HUES6 (cell line): ENCODE measurements at regions not wholly inside any gene's neighbourhood (a gene's known extent, or its start where the extent isn't known, plus 50 kb on each side); places are given as distances from the start of the nearest gene placed in this dataset.

Experiments
- H3K27ac ChIP-seq: 2 replicates; pipeline ENCODE4 v1.7.0; 2013; ENCODE audit warnings: low read depth, mild to moderate bottlenecking, low read length, inconsistent platforms
- H3K27me3 ChIP-seq: 2 replicates; pipeline ENCODE4 v1.6.1; 2013; ENCODE audit warnings: low read length; ENCODE audit not compliant: control insufficient read depth, insufficient read depth
- H3K36me3 ChIP-seq: 2 replicates; pipeline ENCODE4 v1.6.1; 2013; ENCODE audit warnings: low read length; ENCODE audit not compliant: control insufficient read depth, insufficient read depth
- H3K4me1 ChIP-seq: 2 replicates; pipeline ENCODE4 v1.6.1; 2013; ENCODE audit warnings: low read length; ENCODE audit not compliant: control insufficient read depth, insufficient read depth
- H3K4me3 ChIP-seq: 2 replicates; pipeline ENCODE4 v1.5.1; 2013; ENCODE audit warnings: low read depth, low read length
- H3K9ac ChIP-seq: one replicate; pipeline ENCODE4 v1.6.1; 2013; ENCODE audit warnings: mild to moderate bottlenecking, low read length
- H3K9me3 ChIP-seq: 2 replicates; pipeline ENCODE4 v1.6.1; 2013; ENCODE audit warnings: low read depth, low read length; ENCODE audit not compliant: control insufficient read depth, insufficient read depth

DNA sequence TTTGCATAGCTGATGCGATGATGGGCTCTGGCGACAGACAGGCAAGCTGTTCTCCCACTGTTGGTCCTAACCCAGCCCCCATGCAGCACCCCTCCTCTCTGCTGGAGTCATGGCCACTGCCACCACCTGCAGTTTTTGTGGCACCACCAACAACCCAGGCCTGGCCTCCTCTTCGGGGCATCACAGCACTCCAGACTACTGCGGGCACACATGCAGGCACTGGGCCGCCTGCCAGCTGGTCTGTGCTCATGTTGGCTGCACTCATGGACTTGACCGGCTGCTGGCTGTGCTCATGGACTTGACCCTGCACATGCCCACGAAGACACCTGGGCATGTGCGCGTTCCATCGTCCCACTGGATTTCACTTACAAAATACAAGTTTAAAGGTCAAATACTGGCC, 130.9 kb upstream of the TMEM108 start:
- Histone ChIP-seq H3K27ac (no peak overlapping the region), H3K9me3 (peaks cover 4% of the 10 kb centered on the region; the same call in 1 of the 2 replicates), H3K9ac (no peak overlapping the region), H3K27me3 (no peaks in the 10 kb centered on the region), H3K36me3 (no peaks in the 10 kb centered on the region), H3K4me1 (no peaks in the 10 kb centered on the region), H3K4me3 (no peak overlapping the region)

DNA sequence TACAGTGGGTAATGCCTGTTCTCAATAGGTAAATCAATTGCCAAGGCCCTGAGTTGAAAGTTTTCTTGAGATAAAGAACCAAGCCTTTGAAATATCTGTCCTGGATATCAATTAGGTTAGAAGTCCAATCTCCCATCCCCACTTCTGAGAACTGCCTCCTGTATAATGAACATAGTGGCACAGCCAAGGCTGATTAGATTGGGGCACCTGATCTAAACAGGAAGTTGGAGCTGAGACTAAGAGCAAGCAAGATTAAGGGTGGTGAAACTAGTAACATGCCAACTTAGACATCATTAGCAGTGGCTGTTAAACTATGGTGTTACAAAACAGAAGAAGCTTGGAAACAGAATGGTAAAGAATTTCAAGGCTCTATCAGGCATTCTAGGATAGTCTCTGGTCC, 137.7 kb upstream of the TMEM108 start:
- Histone ChIP-seq H3K4me1 (no peaks in the 10 kb centered on the region), H3K36me3 (no peaks in the 10 kb centered on the region), H3K27me3 (no peaks in the 10 kb centered on the region), H3K27ac (no peak overlapping the region), H3K9me3 (no peaks in the 10 kb centered on the region), H3K4me3 (no peak overlapping the region), H3K9ac (no peak overlapping the region)

DNA sequence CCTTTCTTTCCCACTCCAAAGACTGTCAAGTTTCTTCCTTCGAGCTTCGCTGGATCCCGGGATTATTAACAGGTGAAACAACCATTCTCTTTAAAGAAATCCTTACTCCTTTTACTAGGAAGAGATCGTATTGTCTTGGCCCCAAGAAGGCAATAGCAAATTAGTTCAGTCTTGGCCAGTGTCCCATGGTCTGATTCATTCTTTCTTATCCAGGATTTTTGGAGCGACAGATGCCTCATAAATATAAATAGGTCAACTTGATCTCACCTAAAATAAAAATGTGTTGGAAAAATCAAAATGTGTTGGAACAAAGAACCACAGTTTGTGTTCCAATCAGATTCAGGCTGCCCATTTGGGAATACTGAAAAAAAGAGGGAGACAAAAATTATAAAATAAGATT, 140.1 kb upstream of the TMEM108 start:
- Histone ChIP-seq H3K27me3 (no peaks in the 10 kb centered on the region), H3K9ac (no peak overlapping the region), H3K36me3 (no peaks in the 10 kb centered on the region)

DNA sequence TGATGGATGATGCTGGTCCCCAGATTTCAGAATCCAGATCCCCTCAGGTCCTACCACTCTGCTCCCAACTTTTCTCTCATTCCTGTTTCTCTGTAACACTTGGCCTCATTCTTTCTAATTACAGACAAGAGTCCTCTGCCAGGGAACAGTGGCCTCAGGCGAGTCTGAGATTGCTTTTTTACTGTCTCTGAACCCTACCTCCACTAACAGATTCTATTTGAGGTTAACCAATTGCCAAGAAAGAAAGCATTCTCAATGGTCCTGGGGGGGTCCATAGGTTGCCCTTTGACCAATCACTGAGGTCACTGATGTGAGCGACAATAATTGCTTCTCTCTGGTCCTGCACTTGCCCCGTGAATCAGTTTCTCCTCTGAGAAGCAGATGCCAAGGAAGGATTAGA, 145.2 kb upstream of the TMEM108 start:
- Histone ChIP-seq H3K4me1 (no peaks in the 10 kb centered on the region), H3K9ac (no peak overlapping the region), H3K36me3 (no peaks in the 10 kb centered on the region), H3K27ac (no peak overlapping the region), H3K27me3 (no peaks in the 10 kb centered on the region), H3K9me3 (no peaks in the 10 kb centered on the region), H3K4me3 (no peak overlapping the region)

More for the DNA sequence above, 140.1 kb upstream of the TMEM108 start:
- no peak overlapping the region for H3K27ac ChIP-seq
- H3K9me3 ChIP-seq, result no peaks in the 10 kb centered on the region
- H3K4me1 ChIP-seq, result no peaks in the 10 kb centered on the region
- H3K4me3 ChIP-seq, result no peak overlapping the region

DNA sequence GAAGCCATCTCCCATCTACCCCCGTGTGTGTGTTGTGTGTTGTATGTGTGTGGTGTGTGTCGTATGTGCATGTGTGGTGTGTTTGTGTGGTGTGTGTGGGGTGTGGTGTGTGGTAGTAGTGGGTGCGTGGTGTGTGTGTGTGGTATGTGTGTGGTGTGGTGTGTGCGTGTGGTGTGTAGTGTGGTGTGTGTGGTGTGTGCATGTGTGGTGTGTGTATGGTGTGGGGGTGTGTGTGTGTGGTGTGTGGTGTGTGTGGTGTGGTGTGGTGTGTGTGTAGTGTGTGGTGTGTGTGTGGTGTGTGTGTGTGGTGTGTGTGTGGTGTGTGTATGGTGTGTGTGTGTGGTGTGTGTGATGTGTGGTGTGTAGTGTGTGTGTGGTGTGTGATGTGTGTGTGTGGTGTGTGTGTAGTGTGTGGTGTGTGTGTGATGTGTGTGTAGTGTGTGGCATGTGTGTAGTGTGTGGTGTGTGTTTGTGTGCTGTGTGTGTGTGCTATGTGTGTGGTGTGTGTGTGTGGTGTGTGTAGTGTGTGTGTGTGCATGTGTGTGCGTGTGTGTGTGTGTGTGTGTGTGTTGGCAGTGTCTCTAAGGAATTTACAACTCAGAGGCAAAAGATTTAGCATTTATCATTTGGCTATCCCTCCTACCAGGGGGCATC, 156.3 kb upstream of the TMEM108 start:
- Histone ChIP-seq H3K27ac (no peak overlapping the region), H3K27me3 (peaks cover 47% of the 10 kb centered on the region), H3K9ac (no peak overlapping the region), H3K36me3 (no peaks in the 10 kb centered on the region), H3K4me3 (no peak overlapping the region), H3K4me1 (peaks cover 15% of the 10 kb centered on the region), H3K9me3 (no peaks in the 10 kb centered on the region)

DNA sequence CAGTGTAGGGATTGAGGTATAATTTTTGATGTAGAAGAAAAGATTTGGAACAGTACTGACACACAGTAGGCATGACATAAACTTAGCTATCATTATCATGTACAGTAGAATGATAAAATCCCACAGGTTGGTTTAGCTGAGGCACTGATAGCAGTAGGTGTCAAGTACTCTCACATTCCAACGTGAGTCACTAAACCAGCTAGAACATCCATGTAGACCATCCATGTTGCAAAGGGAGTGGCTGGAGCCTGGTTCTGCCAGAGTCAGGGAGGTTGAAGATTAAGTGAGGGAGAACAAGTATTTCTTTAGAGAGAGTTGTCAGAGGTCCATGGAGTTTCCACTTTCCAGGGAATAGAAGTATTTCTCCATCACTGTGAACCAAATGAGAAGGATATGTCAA, 157.2 kb upstream of the TMEM108 start:
- Histone ChIP-seq H3K4me3 (no peak overlapping the region), H3K27me3 (peaks cover 55% of the 10 kb centered on the region), H3K9me3 (no peaks in the 10 kb centered on the region), H3K9ac (no peak overlapping the region), H3K36me3 (no peaks in the 10 kb centered on the region), H3K27ac (no peak overlapping the region), H3K4me1 (peaks cover 15% of the 10 kb centered on the region)

DNA sequence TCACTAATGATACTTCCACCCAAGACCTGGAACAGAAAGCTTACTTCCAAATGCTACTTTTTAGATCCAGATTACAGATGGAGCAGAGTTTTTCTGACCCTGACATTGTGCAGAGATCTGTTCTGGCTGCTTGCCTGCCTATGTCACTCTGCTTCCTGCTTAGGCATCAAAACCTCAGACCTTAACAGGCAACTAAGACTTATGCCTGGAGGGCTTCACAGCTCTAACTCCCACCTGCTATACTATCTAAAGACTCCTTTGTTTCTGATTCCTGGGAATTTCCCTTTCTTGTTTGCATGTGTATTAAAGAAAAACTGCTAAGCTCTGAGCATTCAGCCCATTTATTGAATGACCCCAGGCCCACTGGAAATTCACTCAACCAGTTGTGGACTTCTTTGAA, 157.4 kb upstream of the NPHP3 start:
- Histone ChIP-seq H3K36me3 (no peaks in the 10 kb centered on the region), H3K4me3 (no peak overlapping the region), H3K9ac (no peak overlapping the region), H3K27ac (no peak overlapping the region), H3K9me3 (no peaks in the 10 kb centered on the region), H3K27me3 (peaks cover 59% of the 10 kb centered on the region), H3K4me1 (peaks cover 15% of the 10 kb centered on the region)

DNA sequence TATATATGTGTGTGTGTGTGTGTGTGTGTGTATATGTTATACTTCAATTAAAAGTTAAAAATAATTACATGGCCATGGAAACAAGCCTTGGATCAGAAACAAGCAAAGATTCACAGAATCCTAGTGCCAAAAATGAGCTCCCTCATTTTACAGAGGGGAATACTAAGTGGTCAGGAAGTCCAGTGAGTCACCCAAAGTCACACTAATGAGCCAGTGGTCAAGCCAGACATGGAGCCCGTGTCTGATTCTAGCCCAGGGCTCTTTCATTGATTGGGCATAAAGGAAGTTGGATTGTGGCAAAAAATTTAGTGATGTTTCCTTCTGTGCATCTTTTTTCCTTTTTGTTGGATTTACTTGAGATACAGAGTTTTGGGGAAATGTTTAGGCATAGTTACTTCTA, 152.5 kb upstream of the NPHP3 start:
- Histone ChIP-seq H3K27me3 (peaks cover 33% of the 10 kb centered on the region), H3K9ac (no peak overlapping the region), H3K9me3 (no peaks in the 10 kb centered on the region), H3K4me1 (peaks cover 4% of the 10 kb centered on the region), H3K4me3 (no peak overlapping the region), H3K27ac (no peak overlapping the region), H3K36me3 (no peaks in the 10 kb centered on the region)

DNA sequence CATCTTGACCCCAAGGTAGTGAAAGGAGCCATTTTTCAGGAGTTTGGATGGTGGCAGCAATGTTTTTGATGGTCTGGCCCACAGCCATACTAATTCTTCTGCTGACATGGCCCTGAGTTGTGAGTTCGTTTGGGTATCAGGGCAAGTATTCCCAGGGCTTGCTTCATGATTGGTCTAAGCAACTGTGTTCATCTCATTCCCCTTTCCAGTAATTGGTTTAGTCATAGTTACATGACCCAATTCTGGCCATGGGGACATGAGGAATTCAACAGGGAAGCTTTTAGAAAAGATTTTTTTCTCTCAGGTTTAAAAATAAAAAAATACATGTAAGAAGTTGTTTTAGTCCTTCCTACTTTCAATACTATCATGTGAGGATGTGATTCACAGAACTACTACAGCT, 150.5 kb upstream of the NPHP3 start:
- Histone ChIP-seq H3K27me3 (peaks cover 18% of the 10 kb centered on the region; the same call in 1 of the 2 replicates), H3K9ac (no peak overlapping the region), H3K9me3 (no peaks in the 10 kb centered on the region), H3K4me1 (no peaks in the 10 kb centered on the region), H3K36me3 (no peaks in the 10 kb centered on the region), H3K27ac (no peak overlapping the region), H3K4me3 (no peak overlapping the region)

DNA sequence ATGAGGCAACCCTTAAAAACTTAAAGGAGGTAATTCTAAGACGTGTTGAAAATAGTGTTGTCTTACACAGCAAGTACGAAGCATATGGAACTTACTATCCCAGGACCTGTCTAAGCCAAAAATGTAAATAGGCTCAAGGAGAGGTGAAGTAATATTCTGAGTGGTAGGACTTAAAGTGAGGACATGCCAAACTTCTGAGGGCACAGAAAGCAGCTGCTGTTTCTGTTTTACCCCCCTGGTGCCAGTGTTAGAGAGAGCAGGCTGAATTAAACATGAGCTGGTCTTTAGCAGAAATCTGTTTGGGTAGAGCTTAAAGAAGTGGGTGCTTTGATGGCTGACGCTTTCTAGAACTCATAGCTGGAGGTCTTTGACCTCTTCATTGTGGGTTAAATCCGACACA, 149.7 kb upstream of the NPHP3 start:
- no peaks in the 10 kb centered on the region for H3K9me3 ChIP-seq
- H3K27ac ChIP-seq, result no peak overlapping the region
- no peak overlapping the region for H3K9ac ChIP-seq
- peaks cover 12% of the 10 kb centered on the region; the same call in 1 of the 2 replicates for H3K27me3 ChIP-seq
- no peaks in the 10 kb centered on the region for H3K4me1 ChIP-seq
- H3K36me3 ChIP-seq, result no peaks in the 10 kb centered on the region
- H3K4me3 ChIP-seq, result no peak overlapping the region

DNA sequence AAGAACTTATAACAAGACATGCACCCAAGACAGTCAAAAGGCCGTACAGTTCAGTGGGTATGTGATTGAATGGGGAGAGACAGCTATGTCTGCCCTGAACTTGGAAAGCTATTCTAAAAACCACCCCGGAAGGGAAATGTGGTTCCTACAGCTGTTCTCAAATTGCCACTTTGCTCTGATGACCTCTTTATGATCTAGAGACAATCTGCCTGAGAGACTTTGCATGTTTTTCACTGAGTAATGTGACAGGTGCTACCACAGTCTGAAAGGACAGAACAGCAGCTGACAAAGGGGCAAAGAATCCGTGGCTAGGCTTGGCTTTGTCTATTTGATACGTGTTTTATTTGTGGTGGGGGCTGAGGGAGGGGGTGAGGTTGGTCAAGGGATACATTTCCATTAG, 148.3 kb upstream of the NPHP3 start:
- Histone ChIP-seq H3K27ac (no peak overlapping the region), H3K36me3 (no peaks in the 10 kb centered on the region), H3K4me3 (no peak overlapping the region), H3K4me1 (no peaks in the 10 kb centered on the region), H3K27me3 (no peaks in the 10 kb centered on the region; the same call in 1 of the 2 replicates), H3K9ac (no peak overlapping the region), H3K9me3 (no peaks in the 10 kb centered on the region)

DNA sequence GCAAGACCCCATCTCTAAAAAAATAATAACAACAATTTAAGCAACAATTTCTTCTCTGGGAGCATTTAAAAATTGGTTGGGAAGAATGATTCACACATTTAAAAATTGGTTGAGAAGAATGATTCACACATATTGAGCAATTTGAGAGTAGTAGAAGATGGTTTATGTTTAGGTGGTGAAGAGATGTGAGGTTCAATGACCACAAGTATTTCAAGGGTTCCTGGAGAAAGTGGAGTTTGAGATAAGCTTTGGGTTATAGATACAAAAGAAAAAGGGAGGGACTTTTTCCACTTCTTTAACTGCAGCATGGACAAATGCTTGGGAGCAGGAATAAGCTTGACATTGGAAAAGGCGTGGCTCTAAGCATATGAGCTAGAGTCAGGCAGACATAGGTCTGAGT, 145.7 kb upstream of the NPHP3 start:
- Histone ChIP-seq H3K27me3 (no peaks in the 10 kb centered on the region), H3K9ac (no peak overlapping the region), H3K9me3 (no peaks in the 10 kb centered on the region), H3K4me1 (no peaks in the 10 kb centered on the region), H3K27ac (no peak overlapping the region), H3K4me3 (no peak overlapping the region), H3K36me3 (no peaks in the 10 kb centered on the region)
